HCT116 (cell line): ENCODE measurements at regions not wholly inside any gene's neighbourhood (a gene's known extent, or its start where the extent isn't known, plus 50 kb on each side); places are given as distances from the start of the nearest gene placed in this dataset.

Experiments used
- ATAC-seq: fragments of 200-7000 bp; cut with Tn5 transposase; 2 replicates; pipeline ENCODE4 v1.9.1; 2020; ENCODE audit warnings: mild to moderate bottlenecking, moderate library complexity
- BruUV-seq: library from RNA; stranded (reverse); fragments of 400-500 nt; replicated peaks from 2 replicates; lab custom pipeline; 2021; lab: Mats Ljungman, UMichigan
- CTCF ChIA-PET: fragments of 300-600 bp; sonication (Branson Sonifier 250); formaldehyde crosslinking; loops from one replicate; lab custom pipeline; 2021; ENCODE audit warnings: antibody characterized with exemption; lab: Charles Lee
- POLR2A ChIA-PET: fragments of 300-600, 350-600 bp; sonication (Branson Sonifier 250); formaldehyde crosslinking; loops from one replicate; lab custom pipeline; 2021; ENCODE audit warnings: antibody characterized with exemption; lab: Charles Lee
- RAD21 ChIA-PET, 2 experiments: fragments of 300-600 bp; sonication (Branson Sonifier 250); formaldehyde crosslinking; loops; one replicate each; lab custom pipeline; 2023; ENCODE audit warnings: low total read pairs in 2 of 2; ENCODE audit not compliant: uncharacterized antibody in 2 of 2, unreplicated experiment in 2 of 2, low non-redundant PET in 1 of 2; lab: Charles Lee
- DNase-seq: peaks from one replicate; pipeline ENCODE4 v3.0.0-alpha.2; 2010; ENCODE audit warnings: low read depth, low spot score
- H2AFZ ChIP-seq: fragments of 200-600 bp; shearing (Covaris generic), sonication (generic); 2 replicates; pipeline ENCODE4 v1.6.1; 2017; ENCODE audit warnings: low read depth, mixed run types, mixed read lengths, antibody characterized with exemption, low read length; ENCODE audit not compliant: poor library complexity, severe bottlenecking
- H3K27ac ChIP-seq: 2 replicates; pipeline ENCODE4 v1.5.1; 2012; ENCODE audit warnings: low read depth, low read length
- H3K27me3 ChIP-seq: fragments of 200-600 bp; sonication (generic); 2 replicates; pipeline ENCODE4 v1.6.1; 2016; ENCODE audit warnings: mixed run types, low read length, mixed read lengths; ENCODE audit not compliant: insufficient read depth
- H3K36me3 ChIP-seq, 2 experiments: fragments of 200-500 bp in 1 of 2; fragments of 200-600 bp in 1 of 2; sonication (Bioruptor generic) in 1 of 2; sonication (generic) in 1 of 2; 2 replicates each; pipeline versions ENCODE4 v1.5.1 to v1.6.1; 2014 to 2016; ENCODE audit warnings: low read length in 2 of 2, inconsistent platforms in 1 of 2, mixed read lengths in 1 of 2, mixed run types in 1 of 2; ENCODE audit not compliant: insufficient read depth in 2 of 2, control insufficient read depth in 1 of 2
- H3K4me1 ChIP-seq, 2 experiments: fragments of 200-600 bp in 1 of 2; sonication (generic) in 1 of 2; 2 replicates each; pipeline versions ENCODE4 v1.5.1 to v1.6.1; 2012 to 2017; ENCODE audit warnings: low read length in 2 of 2, inconsistent platforms in 1 of 2, mild to moderate bottlenecking in 1 of 2, mixed read lengths in 1 of 2, mixed run types in 1 of 2, moderate library complexity in 1 of 2; ENCODE audit not compliant: insufficient read depth in 2 of 2, control insufficient read depth in 1 of 2
- H3K4me2 ChIP-seq: fragments of 200-600 bp; sonication (generic); 2 replicates; pipeline ENCODE4 v1.6.1; 2017; ENCODE audit warnings: mixed run types, low read length, mixed read lengths
- H3K4me3 ChIP-seq, 2 experiments: fragments of 200-600 bp in 1 of 2; sonication (generic) in 1 of 2; replicated peaks in 1 of 2; 2 replicates each; pipeline ENCODE4 v1.5.1; 2011 to 2016; ENCODE audit warnings: low read length in 2 of 2, control low read depth in 1 of 2, low read depth in 1 of 2, mild to moderate bottlenecking in 1 of 2, mixed read lengths in 1 of 2, mixed run types in 1 of 2
- H3K79me2 ChIP-seq: fragments of 200-600 bp; sonication (generic); 2 replicates; pipeline ENCODE4 v1.6.1; 2017; ENCODE audit warnings: mild to moderate bottlenecking, mixed run types, low read length, moderate library complexity, mixed read lengths; ENCODE audit not compliant: insufficient read depth
- H3K9ac ChIP-seq: fragments of 200-600 bp; sonication (generic); 2 replicates; pipeline ENCODE4 v1.6.1; 2016; ENCODE audit warnings: low read length, mixed read lengths
- H3K9me2 ChIP-seq: fragments of 200-600 bp; sonication (generic), shearing (Covaris generic); 2 replicates; pipeline ENCODE4 v1.6.1; 2017; ENCODE audit warnings: mixed run types, mild to moderate bottlenecking, moderate library complexity; ENCODE audit not compliant: insufficient read depth
- H3K9me3 ChIP-seq, 2 experiments: fragments of 200-500 bp in 1 of 2; fragments of 200-600 bp in 1 of 2; sonication (Bioruptor generic) in 1 of 2; sonication (generic) in 1 of 2; 2 replicates each; pipeline ENCODE4 v1.6.1; 2014 to 2017; ENCODE audit warnings: low read length in 2 of 2, mixed read lengths in 2 of 2, inconsistent platforms in 1 of 2, low read depth in 1 of 2, mild to moderate bottlenecking in 1 of 2, mixed run types in 1 of 2, moderate library complexity in 1 of 2; ENCODE audit not compliant: control insufficient read depth in 1 of 2, insufficient read depth in 1 of 2
- H4K20me1 ChIP-seq: fragments of 200-600 bp; sonication (generic), shearing (Covaris generic); 2 replicates; pipeline ENCODE4 v1.6.1; 2017; ENCODE audit warnings: mixed run types, mild to moderate bottlenecking, moderate library complexity; ENCODE audit not compliant: insufficient read depth
- ATF3 ChIP-seq: IDR thresholded peaks from 2 replicates; pipeline ENCODE4 v1.6.1; 2012
- CBX3 ChIP-seq: IDR thresholded peaks from 2 replicates; pipeline ENCODE4 v1.6.1; 2012; ENCODE audit warnings: low read depth
- CTCF ChIP-seq, 3 experiments: fragments of 200-600 bp in 1 of 3; sonication (generic) in 1 of 3; IDR thresholded peaks in 2 of 3; conservative IDR thresholded peaks in 1 of 3; 2 replicates each; pipeline ENCODE4 v1.5.1; 2012 to 2017; ENCODE audit warnings: low read depth in 2 of 3, low read length in 2 of 3, antibody characterized with exemption in 1 of 3, borderline replicate concordance in 1 of 3, control low read depth in 1 of 3, mild to moderate bottlenecking in 1 of 3, mixed read lengths in 1 of 3, mixed run types in 1 of 3, moderate library complexity in 1 of 3; ENCODE audit not compliant: insufficient read depth in 1 of 3
- ELF1 ChIP-seq: IDR thresholded peaks from 2 replicates; pipeline ENCODE4 v1.6.1; 2012; ENCODE audit warnings: low read depth, borderline replicate concordance
- FOSL1 ChIP-seq: IDR thresholded peaks from 2 replicates; pipeline ENCODE4 v1.6.1; 2012; ENCODE audit warnings: low read depth
- POLR2A ChIP-seq: IDR thresholded peaks from 2 replicates; pipeline ENCODE4 v1.7.0; 2011; ENCODE audit warnings: borderline replicate concordance; ENCODE audit not compliant: insufficient read depth, insufficient read length; ENCODE audit errors: extremely low read depth
- POLR2AphosphoS5 ChIP-seq: IDR thresholded peaks from 2 replicates; pipeline ENCODE4 v1.6.1; 2011; ENCODE audit warnings: mild to moderate bottlenecking, low read depth, low read length, moderate library complexity
- RAD21 ChIP-seq: IDR thresholded peaks from 2 replicates; pipeline ENCODE4 v1.6.1; 2012; ENCODE audit warnings: low read depth, mild to moderate bottlenecking
- SRF ChIP-seq: IDR thresholded peaks from 2 replicates; pipeline ENCODE4 v1.6.1; 2012; ENCODE audit warnings: low read depth
- ZBTB33 ChIP-seq: IDR thresholded peaks from 2 replicates; pipeline ENCODE4 v1.6.1; 2011; ENCODE audit warnings: mild to moderate bottlenecking, low read length, moderate library complexity; ENCODE audit not compliant: insufficient replicate concordance; ENCODE audit errors: extremely low read depth
- ZFX ChIP-seq: fragments of 450-650 bp; IDR thresholded peaks from 2 replicates; pipeline ENCODE4 v1.6.1; 2017
- ZNF274 ChIP-seq: fragments of 200-500 bp; sonication (Bioruptor generic); IDR thresholded peaks from 2 replicates; pipeline ENCODE4 v1.6.1; 2014; ENCODE audit warnings: mild to moderate bottlenecking, low read depth, low read length, inconsistent platforms
- intact Hi-C: fragments of 100-400 bp; cut with micrococcal nuclease; formaldehyde crosslinking; loops from 2 replicates; pipeline ENCODE4 v1.10.0; 2022

- TF ChIP-seq POLR2AphosphoS5 (no peak), RAD21 (no peak), ATF3 (no peak), FOSL1 (no peak), ZFX (no peak), ZNF274 (no peak), ELF1 (no peak), CBX3 (no peak), ZBTB33 (no peak), SRF (no peak), CTCF (IDR thresholded peaks at IDR 0.05 in 2 of 3, conservative IDR thresholded peaks at IDR 0.05 in 1 of 3; ENCODE audit: borderline replicate concordance in 1 of 3, insufficient read depth in 1 of 3, low read depth in 2 of 3, low read length in 2 of 3) (no peak), POLR2A (no peak)
- Histone ChIP-seq H3K9ac (no peak overlapping the region), H3K9me3 (peaks cover 0 to 5% of the 10 kb centered on the region in 2 experiments; a peak in 2 of 4 replicates), H3K27ac (no peak overlapping the region), H3K36me3 (no peaks in the 10 kb centered on the region), H3K79me2 (no peaks in the 10 kb centered on the region), H3K9me2 (no peaks in the 10 kb centered on the region), H3K4me3 (no peak overlapping the region), H3K27me3 (no peaks in the 10 kb centered on the region), H2AFZ (no peak overlapping the region), H3K4me2 (no peak overlapping the region), H4K20me1 (no peaks in the 10 kb centered on the region), H3K4me1 (no peaks in the 10 kb centered on the region)
- no peak for DNase-seq
- RAD21 ChIA-PET = no interaction called here
- POLR2A ChIA-PET = no interaction called here
- intact Hi-C loops = no loop called here
- ATAC-seq = no peak
- CTCF ChIA-PET = no interaction called here
- BruUV-seq = no TSS peak
Observed at GRCh38 chr9:23441275-23441674, 384.8 kb downstream of the ELAVL2 start.
